ENCODE measurements at regions not wholly inside any gene's neighbourhood (a gene's known extent, or its start where the extent isn't known, plus 50 kb on each side); places are given as distances from the start of the nearest gene placed in this dataset.

DNA sequence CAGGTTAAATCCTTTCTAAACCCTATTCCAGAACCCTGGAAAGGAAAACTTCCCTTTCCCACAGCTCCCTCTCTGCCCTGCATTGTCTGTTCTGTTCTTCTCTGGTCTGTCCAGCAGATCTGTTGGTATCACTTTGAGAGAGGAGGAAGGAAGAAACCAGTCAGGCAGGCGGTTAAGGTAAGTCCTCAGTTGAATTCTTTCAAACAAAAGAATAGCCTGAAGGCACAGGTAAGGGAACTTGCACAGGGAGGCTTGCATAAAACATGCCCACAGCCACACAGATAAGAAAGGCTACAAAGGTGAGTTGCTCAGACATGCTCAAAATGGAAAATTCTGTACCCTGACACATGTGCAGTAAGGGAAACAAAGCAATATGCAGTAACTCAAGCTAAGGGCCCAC lies 595.7 kb upstream of the CDH5 start:
- Histone ChIP-seq H3K27me3 (ENCODE audit: control insufficient read depth, insufficient read depth, low read length) (no peaks in the 10 kb centered on the region), H3K14ac (replicated peaks; ENCODE audit: low read depth, low read length) (no peak overlapping the region), H2AK5ac (ENCODE audit: low read depth, low read length) (no peak overlapping the region), H2BK20ac (ENCODE audit: low read depth, low read length) (no peak overlapping the region), H4K8ac (ENCODE audit: low read depth in 2 of 2, low read length in 2 of 2) (no peak overlapping the region), H3K4me1 (ENCODE audit: control insufficient read depth, insufficient read depth, low read length) (peaks cover 2% of the 10 kb centered on the region; the same call in 1 of the 2 replicates), H3K79me1 (ENCODE audit: low read depth in 1 of 2, low read length in 2 of 2) (no peaks in the 10 kb centered on the region), H2BK5ac (ENCODE audit: low read depth, low read length, poor library complexity, severe bottlenecking) (no peak overlapping the region), H2BK120ac (ENCODE audit: low read depth, low read length) (no peak overlapping the region), H3K9ac (ENCODE audit: low read depth, low read length) (no peak overlapping the region), H3K27ac (ENCODE audit: insufficient read depth, low read length) (no peak overlapping the region), H3K18ac (ENCODE audit: low read depth, low read length) (no peak overlapping the region), H3K4ac (ENCODE audit: low read depth, low read length) (no peak overlapping the region), H4K91ac (ENCODE audit: insufficient read depth, low read depth, low read length) (no peak overlapping the region), H2AFZ (replicated peaks; ENCODE audit: low read length, poor library complexity) (no peak overlapping the region), H2BK15ac (ENCODE audit: low read depth, low read length) (no peak overlapping the region), H3K56ac (ENCODE audit: extremely low read depth, insufficient read depth, low read length) (no peak overlapping the region), H3K9me1 (ENCODE audit: insufficient read depth, low read length) (no peaks in the 10 kb centered on the region), H4K5ac (ENCODE audit: low read depth, low read length) (no peak overlapping the region), H3K9me3 (ENCODE audit: control insufficient read depth, insufficient read depth, low read length) (peaks cover 11% of the 10 kb centered on the region), H3K36me3 (ENCODE audit: control insufficient read depth, insufficient read depth, low read length) (no peaks in the 10 kb centered on the region), H2AK9ac (replicated peaks; ENCODE audit: low read depth, low read length, poor library complexity) (no peak overlapping the region), H3K4me2 (ENCODE audit: low read depth, low read length) (no peak overlapping the region), H3K4me3 (ENCODE audit: insufficient read depth, low read depth, low read length) (no peak overlapping the region), H4K20me1 (ENCODE audit: insufficient read depth, low read length) (no peaks in the 10 kb centered on the region), H3K23ac (ENCODE audit: low read depth, low read length) (no peak overlapping the region)
- TF ChIP-seq NFE2L2 (IDR thresholded peaks at IDR 0.05; ENCODE audit: low read depth, low read length) (no peak), POLR2A (IDR thresholded peaks at IDR 0.05; ENCODE audit: low read depth, low read length) (no peak), RAD21 (IDR thresholded peaks at IDR 0.05; ENCODE audit: low read length) (no peak), RCOR1 (IDR thresholded peaks at IDR 0.05; ENCODE audit: insufficient replicate concordance, low read length) (no peak), MXI1 (IDR thresholded peaks at IDR 0.05; ENCODE audit: borderline replicate concordance, low read depth, low read length) (no peak), USF2 (IDR thresholded peaks at IDR 0.05; ENCODE audit: low read depth, low read length) (no peak), RFX5 (IDR thresholded peaks at IDR 0.05; ENCODE audit: low read depth, low read length) (no peak), SMC3 (IDR thresholded peaks at IDR 0.05; ENCODE audit: low read depth, low read length) (no peak), FOS (IDR thresholded peaks at IDR 0.05; ENCODE audit: low read depth, low read length) (no peak), BHLHE40 (IDR thresholded peaks at IDR 0.05; ENCODE audit: low read depth, low read length) (no peak), MAZ (IDR thresholded peaks at IDR 0.05; ENCODE audit: borderline replicate concordance, low read depth, low read length) (no peak), CTCF (conservative IDR thresholded peaks at IDR 0.05; ENCODE audit: low read depth, low read length) (no peak), CEBPB (IDR thresholded peaks at IDR 0.05; ENCODE audit: low read depth, low read length) (no peak), CHD1 (IDR thresholded peaks at IDR 0.05; ENCODE audit: low read depth, low read length) (no peak), MAFK (IDR thresholded peaks at IDR 0.05; ENCODE audit: low read depth, low read length) (no peak)
- TF ChIP-seq, protein P1, sequence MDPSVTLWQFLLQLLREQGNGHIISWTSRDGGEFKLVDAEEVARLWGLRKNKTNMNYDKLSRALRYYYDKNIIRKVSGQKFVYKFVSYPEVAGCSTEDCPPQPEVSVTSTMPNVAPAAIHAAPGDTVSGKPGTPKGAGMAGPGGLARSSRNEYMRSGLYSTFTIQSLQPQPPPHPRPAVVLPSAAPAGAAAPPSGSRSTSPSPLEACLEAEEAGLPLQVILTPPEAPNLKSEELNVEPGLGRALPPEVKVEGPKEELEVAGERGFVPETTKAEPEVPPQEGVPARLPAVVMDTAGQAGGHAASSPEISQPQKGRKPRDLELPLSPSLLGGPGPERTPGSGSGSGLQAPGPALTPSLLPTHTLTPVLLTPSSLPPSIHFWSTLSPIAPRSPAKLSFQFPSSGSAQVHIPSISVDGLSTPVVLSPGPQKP (IDR thresholded peaks at IDR 0.05; ENCODE audit: borderline replicate concordance, low read depth, low read length) = no peak
- no peak for ATAC-seq (ENCODE audit: low read depth)
- in situ Hi-C loops (cut with MboI; ENCODE audit: low sequenced_read_pairs) (no loop called here), dilution Hi-C loops (cut with HindIII; ENCODE audit: low sequenced_read_pairs, unreplicated experiment) (no loop called here), intact Hi-C loops (cut with micrococcal nuclease) (no loop called here)
- ChIA-PET CTCF (no interaction called here), POLR2A (ENCODE audit: unreplicated experiment) (no interaction called here)
- DNase-seq = no peak
- BruUV-seq (replicated peaks) = no TSS peak
- no CpG with 5 or more reads among the region's 1 CpG for WGBS, 2 experiments (ENCODE audit: extremely low coverage in 2 of 2, insufficient read length in 1 of 2)
